HG02763 (cell line): ENCODE measurements at regions not wholly inside any gene's neighbourhood (a gene's known extent, or its start where the extent isn't known, plus 50 kb on each side); places are given as distances from the start of the nearest gene placed in this dataset.
"Not testable (repeated sequence)": the region's sequence is repeated elsewhere in the genome, so short reads cannot be mapped to it uniquely, and the experiment has no call there.

Source experiments
- ATAC-seq: cut with Tn5 transposase; IDR thresholded peaks from one replicate; pipeline ENCODE4 v1.9.1; 2021; ENCODE audit warnings: mild to moderate bottlenecking, moderate library complexity; ENCODE audit not compliant: unreplicated experiment

- ATAC-seq, result peak; percentile 65
These were observed 184.2 kb upstream of the MAN1A1 start for GRCh38 chr6:119533603-119534279.

DNA sequence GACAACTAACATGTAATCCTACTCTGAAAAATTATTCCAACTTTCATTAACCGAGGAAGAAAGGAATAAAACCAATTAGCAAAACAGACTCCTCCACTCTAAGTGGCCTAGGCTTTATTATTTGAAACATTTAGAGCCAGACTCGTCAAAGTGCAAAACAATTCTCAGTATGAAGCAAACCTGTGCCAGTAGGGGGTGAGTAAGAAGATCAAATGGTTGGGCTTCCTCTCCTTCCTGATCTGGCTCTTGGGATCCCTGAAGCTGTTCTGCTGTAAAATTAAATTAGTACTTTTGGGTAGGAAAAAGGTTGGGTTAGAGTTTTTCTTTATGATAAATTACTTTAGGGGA is 177.6 kb upstream of the MAN1A1 start:
- no peak for ATAC-seq

- ATAC-seq, result no peak
These were observed 177.1 kb upstream of the MAN1A1 start for GRCh38 chr6:119526561-119527230.

DNA sequence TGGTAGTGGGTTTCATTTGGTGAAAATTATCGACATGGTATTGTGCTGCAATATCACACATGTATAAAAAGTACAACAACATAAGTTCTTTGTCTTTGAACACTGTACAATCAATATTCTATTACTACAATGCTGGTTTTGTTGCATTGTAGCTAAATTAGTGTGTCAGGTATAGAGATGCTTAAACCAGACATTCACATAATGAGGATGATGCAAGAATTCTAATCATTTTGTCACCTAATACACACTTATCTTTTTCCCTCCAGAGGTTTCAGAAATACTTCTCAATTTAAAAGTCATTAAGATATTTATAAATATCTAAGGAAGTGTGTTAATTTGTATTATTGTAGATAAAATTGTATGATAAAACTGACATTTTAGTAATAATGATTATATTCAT is 174.8 kb upstream of the MAN1A1 start:
- ATAC-seq, result no peak

DNA sequence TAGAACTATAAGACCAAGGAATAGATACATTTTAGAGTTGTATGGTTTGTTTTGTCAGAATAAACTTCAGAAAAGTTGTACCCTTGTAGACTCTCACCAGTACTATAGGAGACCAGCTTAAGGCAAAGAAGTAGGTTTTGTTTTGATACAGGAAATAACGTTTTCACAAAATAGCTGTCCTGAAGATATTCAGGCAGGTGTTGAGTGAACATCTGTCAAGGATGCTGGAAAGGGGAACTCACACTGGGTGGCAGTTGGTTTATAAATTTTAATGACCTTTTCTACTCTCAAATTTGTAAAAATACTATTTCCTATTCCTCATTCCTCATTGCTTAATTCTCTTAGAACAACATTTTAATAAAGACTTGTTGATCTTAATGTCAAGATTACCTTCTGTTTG is 174.0 kb upstream of the MAN1A1 start:
- no peak for ATAC-seq

DNA sequence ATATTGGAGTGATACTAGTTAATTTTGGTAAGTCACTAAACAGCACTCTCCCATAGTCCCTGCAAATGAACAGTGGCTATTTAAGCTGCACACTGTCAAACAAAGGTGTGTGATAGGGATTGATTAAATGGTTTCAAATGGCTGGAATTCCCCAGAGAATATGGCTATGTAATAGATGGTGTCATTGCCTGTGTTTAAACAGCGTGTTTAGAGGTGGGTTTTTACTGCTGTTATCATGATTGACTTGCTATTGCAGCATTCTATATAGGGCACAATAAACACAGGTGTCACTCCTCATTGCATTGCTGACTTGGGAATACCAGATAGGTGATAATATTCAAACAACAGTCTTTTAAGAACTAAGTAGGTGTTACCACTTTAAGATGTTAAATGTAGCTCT is 171.7 kb upstream of the MAN1A1 start:
- no peak for ATAC-seq

GRCh38 chr6:119517428-119517827 is 167.9 kb upstream of the MAN1A1 start:
- no peak for ATAC-seq

DNA sequence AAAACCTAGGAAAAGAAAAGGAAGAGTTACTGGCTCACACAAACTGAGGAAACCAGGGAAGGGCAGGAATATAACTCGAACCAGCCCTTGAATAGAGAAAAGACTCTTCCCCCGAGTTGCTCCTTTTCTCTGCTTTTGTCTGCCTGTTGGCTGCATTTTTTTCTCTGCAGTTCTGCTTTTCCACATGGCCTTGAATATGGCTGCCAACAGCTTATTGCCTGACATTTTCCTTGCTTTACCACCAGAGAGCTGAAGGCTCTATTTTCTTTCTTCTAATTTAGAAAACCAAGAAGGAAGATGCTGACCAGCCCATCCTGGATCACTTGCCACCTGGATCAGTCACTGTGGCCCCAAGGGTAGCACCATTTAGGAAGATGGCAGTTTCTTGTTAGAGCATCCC is 164.8 kb upstream of the MAN1A1 start:
- ATAC-seq, result no peak

DNA sequence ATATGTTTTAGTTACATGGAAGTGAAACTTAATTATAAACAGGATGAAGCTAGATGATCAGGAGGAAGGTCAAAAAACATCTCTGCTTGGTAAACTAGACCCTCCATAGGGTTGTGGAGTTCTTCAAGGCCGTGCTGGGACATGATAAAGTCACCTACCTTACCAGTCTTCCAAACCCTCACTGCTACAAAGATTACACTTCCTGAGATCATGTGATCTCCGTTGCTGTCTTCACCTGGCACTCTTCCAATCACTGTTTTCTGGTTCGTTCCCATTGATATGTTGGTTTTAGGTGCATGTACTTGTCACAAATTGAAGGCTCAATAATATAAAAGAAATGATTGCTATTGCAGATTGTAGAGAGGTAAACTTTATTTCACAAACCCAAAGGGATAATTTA is 161.5 kb upstream of the MAN1A1 start:
- ATAC-seq, result no peak

DNA sequence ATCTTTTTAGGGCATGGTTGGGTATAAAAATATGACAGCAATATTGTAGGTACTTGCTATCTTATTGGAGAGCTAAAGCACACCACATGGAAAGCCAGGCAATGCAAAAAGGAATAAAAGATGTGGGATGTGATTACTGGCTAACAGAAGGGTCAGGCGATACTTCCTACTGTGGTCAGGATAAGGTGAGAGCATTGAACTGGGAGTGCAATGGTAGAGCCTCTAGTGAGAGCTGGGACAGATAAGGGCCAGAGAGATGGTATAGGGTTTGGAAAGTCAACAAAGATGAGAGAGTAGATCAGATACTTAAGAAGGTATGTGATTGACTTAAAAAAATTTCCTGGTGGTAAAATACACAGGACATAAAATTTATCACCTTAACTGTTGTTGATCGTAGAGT is 160.7 kb upstream of the MAN1A1 start:
- no peak for ATAC-seq

GRCh38 chr6:119506631-119507174 is 157.1 kb upstream of the MAN1A1 start:
- ATAC-seq, result no peak

DNA sequence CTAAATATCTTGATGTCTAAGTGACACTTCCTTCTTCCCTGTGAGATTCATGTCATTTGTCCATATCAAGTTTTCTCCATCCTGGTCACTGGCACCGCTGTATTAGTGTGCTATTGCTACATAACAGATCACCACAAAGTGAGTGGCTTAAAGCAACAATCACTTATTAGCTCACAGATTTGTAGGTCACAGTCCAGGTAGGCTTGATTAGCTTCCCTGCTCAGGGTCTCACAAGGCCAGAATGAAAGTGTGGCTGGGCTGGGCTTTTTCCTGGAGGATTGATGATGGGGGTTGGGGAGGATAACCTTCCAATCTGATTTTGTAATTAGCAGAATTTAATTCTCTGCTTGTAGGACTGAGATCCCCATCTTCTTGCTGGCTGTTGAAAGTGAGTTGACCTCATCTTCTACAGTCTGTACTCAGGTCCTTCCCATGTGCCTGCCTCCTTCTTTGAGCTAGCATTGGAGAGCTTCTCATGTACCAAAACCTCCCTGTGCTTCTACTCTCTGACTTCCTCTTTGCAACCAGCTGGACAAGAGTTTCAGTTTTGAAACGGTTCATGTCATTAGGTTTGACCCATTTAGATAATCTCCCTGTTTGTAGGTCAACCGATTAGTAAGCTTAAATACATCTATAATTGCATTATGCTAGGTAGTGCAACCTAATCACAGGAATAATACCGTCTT is 152.4 kb upstream of the MAN1A1 start:
- ATAC-seq, result peak; percentile 72

DNA sequence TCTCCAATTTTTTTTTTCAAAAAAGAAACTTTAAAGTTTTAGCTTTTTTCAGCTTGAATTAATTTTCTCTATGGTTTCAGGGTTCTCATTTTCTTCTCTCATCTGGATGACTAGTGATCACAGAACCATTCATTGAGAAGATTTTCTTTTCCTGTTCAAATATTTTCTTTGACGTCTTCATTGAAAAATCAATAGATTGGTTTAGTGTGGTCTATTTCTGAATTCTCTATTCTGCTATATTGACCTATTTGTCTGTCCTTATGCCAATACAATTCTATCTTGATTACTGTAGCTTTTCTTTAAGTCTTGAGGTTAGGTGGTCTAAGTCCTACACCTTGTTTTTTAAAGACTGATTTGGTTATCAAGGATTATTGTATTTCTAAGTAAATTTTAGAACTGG is 150.2 kb upstream of the MAN1A1 start:
- ATAC-seq, result no peak

DNA sequence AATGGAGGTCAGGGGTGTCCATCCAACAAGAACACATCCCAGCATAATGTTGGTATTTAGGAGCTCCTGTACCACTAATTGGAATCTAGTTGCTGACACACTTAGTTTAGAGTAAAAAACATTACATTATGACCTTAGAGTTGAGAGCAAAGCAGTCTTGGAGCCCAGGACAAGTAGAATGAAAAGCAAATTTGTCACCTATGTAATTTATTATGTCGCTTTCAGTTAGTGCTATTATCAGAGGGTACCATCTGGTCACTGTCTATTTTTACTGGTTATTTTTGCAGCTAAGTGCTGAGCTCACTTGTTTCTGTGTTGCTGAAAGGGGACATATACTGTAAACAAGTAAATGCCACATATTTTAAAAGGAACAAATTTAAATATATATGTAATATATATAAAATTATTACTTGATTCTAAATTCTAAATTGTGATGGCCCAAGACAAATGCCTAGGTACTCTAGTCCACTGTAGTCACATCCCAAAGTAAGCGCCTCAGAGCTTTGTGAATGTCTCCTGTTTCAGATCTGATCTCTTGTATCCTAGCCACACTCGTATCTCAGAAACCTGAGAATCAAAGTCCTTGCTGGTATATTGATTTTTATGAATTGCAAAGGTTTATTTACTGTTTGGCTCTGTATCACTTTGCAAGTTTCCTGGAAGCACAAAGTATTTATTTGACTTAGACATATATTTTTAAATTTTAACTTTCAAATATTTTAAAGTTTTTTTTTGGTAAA is 148.6 kb upstream of the MAN1A1 start:
- no peak for ATAC-seq

DNA sequence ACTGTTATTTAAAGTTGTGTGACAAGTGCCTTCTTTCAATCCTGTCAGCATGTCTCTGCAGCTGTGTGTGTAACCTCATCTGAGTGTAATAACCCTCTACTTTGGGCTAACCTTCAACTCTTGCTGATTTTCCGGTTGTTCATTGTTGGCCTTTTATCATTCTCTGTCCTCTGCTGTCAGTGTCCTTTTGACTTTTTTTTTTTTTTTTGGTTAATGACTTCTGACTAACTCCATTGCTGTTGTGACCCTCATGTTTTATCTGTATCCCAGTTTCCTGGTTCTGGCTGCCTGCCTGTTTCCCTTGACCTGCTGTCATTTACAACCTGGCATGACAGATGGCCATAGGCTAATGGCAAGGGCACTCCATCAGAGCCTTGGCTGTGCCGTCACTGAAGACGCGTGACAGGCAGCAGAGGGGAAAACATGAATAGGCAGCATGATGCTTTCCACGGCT is 145.7 kb upstream of the MAN1A1 start:
- no peak for ATAC-seq

- no peak for ATAC-seq
These were observed 144.4 kb upstream of the MAN1A1 start for GRCh38 chr6:119493980-119494379.

DNA sequence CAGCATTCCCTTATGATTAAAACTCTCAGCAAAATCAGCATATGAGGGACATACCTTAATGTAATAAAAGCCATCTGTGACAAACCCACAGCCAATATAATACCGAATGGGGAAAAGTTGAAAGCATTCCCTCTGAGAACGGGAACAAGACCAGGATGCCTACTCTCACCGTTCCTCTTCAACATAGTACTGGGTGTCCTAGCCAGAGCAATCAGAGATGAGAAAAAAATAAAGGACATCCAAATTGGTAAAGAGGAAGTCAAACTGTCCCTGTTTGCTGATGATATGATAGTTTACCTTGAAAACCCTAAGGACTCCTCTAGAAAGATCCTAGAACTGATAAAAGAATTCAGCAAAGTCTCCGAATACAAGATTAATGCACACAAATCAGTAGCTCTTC is 141.6 kb upstream of the MAN1A1 start:
- not testable (repeated sequence) for ATAC-seq

DNA sequence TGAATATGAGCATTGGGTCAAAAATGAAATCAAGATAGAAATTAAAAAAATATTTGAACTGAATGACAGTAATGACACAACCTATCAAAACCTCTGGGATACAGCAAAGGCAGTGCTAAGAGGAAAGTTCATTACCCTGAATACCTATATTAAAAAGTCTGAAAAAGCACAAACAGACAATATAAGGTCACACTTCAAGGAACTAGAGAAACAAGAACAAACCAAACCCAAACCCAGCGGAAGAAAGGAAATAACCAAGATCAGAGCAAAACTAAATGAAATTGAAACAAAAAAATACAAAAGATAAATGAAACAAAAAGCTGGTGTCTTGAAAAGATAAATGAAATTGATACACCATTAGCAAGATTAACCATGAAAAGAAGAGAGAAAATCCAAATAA is 140.5 kb upstream of the MAN1A1 start:
- not testable (repeated sequence) for ATAC-seq

GRCh38 chr6:119484598-119484997 is 135.0 kb upstream of the MAN1A1 start:
- no peak for ATAC-seq

DNA sequence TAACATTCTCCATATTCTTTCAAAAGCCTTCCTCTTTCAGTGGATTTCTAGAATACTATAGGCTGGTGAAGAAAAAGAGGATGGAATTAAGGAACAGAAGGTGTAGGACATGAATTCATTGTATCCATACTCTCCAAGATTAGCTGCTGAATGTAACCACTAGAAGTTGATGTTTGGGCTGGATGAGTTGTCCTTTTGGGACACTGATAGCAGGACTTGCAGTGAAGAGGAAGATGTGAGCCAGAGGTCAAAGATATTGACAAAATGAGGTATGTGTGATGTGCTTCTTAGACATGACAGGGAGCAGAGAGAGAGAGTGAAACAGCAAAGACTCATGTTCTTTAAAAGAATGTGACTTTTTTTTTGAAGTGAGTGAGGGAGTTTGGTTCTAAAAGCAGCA is 134.3 kb upstream of the MAN1A1 start:
- ATAC-seq, result no peak

GRCh38 chr6:119482850-119483285 is 133.3 kb upstream of the MAN1A1 start:
- ATAC-seq, result no peak
